ENCODE measurements at regions not wholly inside any gene's neighbourhood (a gene's known extent, or its start where the extent isn't known, plus 50 kb on each side); places are given as distances from the start of the nearest gene placed in this dataset.
"Not testable (repeated sequence)": the region's sequence is repeated elsewhere in the genome, so short reads cannot be mapped to it uniquely, and the experiment has no call there.

- no peak for DNase-seq (ENCODE audit: low read depth)
Measured at GRCh38 chr15:72865486-72865885, 81.9 kb upstream of the ADPGK start.

GRCh38 chr15:72864681-72865080 lies 81.1 kb upstream of the ADPGK start:
- DNase-seq (ENCODE audit: low read depth), result no peak

- no peak for DNase-seq (ENCODE audit: low read depth)
Measured at GRCh38 chr15:72861354-72861910, 77.9 kb upstream of the ADPGK start.

- no peak for DNase-seq (ENCODE audit: low read depth)
Measured at GRCh38 chr15:72859757-72860145, 76.2 kb upstream of the ADPGK start.

GRCh38 chr15:72859017-72859756 lies 75.6 kb upstream of the ADPGK start:
- DNase-seq (ENCODE audit: low read depth), result no peak

- DNase-seq (ENCODE audit: low read depth), result no peak
Measured at GRCh38 chr15:72858205-72858604, 74.6 kb upstream of the ADPGK start.

- no peak for DNase-seq (ENCODE audit: low read depth)
Measured at GRCh38 chr15:72857331-72858063, 73.9 kb upstream of the ADPGK start.

GRCh38 chr15:72856549-72857040 lies 73.0 kb upstream of the ADPGK start:
- no peak for DNase-seq (ENCODE audit: low read depth)

- DNase-seq (ENCODE audit: low read depth), result no peak
Measured at GRCh38 chr15:72855791-72856190, 72.2 kb upstream of the ADPGK start.

- peak; percentile 75 for DNase-seq (ENCODE audit: low read depth)
Measured at GRCh38 chr15:72852273-72852672, 68.7 kb upstream of the ADPGK start.

- no peak for DNase-seq (ENCODE audit: low read depth)
Measured at GRCh38 chr15:72851586-72851985, 68.0 kb upstream of the ADPGK start.

- DNase-seq (ENCODE audit: low read depth), result no peak
Measured at GRCh38 chr15:72850833-72851232, 67.3 kb upstream of the ADPGK start.

- no peak for DNase-seq (ENCODE audit: low read depth)
Measured at GRCh38 chr15:72847806-72848205, 64.2 kb upstream of the ADPGK start.

GRCh38 chr15:72847033-72847432 lies 63.5 kb upstream of the ADPGK start:
- no peak for DNase-seq (ENCODE audit: low read depth)

- peak; percentile 24 for DNase-seq (ENCODE audit: low read depth)
Measured at GRCh38 chr15:72845981-72846383, 62.4 kb upstream of the ADPGK start.

GRCh38 chr15:72844067-72844466 lies 60.5 kb upstream of the ADPGK start:
- no peak for DNase-seq (ENCODE audit: low read depth)

GRCh38 chr15:72843340-72843739 lies 59.8 kb upstream of the ADPGK start:
- not testable (repeated sequence) for DNase-seq (ENCODE audit: low read depth)

- DNase-seq (ENCODE audit: low read depth), result no peak
Measured at GRCh38 chr15:72840114-72840513, 56.6 kb upstream of the ADPGK start.

- no peak for DNase-seq (ENCODE audit: low read depth)
Measured at GRCh38 chr15:72838311-72838731, 54.8 kb upstream of the ADPGK start.

GRCh38 chr15:72836676-72837330 lies 53.2 kb upstream of the ADPGK start:
- no peak for DNase-seq (ENCODE audit: low read depth)

GRCh38 chr15:72835294-72835890 lies 51.8 kb upstream of the ADPGK start:
- no peak for DNase-seq (ENCODE audit: low read depth)

- DNase-seq (ENCODE audit: low read depth), result no peak
Measured at GRCh38 chr15:72833561-72833960, 50.0 kb upstream of the ADPGK start.

All from forelimb muscle (tissue), 1 donor.